Posterior cingulate gyrus (tissue), 11 donors: ENCODE measurements at regions not wholly inside any gene's neighbourhood (a gene's known extent, or its start where the extent isn't known, plus 50 kb on each side); places are given as distances from the start of the nearest gene placed in this dataset.
"Not testable (repeated sequence)": the region's sequence is repeated elsewhere in the genome, so short reads cannot be mapped to it uniquely, and the experiment has no call there.

ENCODE experiments used
- DNase-seq, 10 donors: peaks; one replicate each; pipeline versions ENCODE4 v3.0.0 to v3.0.0-alpha.2; 2020 to 2021; ENCODE audit warnings: mixed read lengths in 3 of 10
- intact Hi-C: fragments of 100-400 bp; cut with DNase I; formaldehyde crosslinking; loops from one replicate; pipeline ENCODE4 v1.15.1; 2023

- intact Hi-C loops, result no loop called here
- no peak for DNase-seq
Measured at GRCh38 chr1:192862271-192862670, 53.4 kb downstream of the RGS2 start.

GRCh38 chr1:192866241-192866868 lies 57.5 kb downstream of the RGS2 start:
- intact Hi-C loops, result no loop called here
- no peak for DNase-seq

GRCh38 chr1:192867180-192867579 lies 58.3 kb downstream of the RGS2 start:
- no peak for DNase-seq
- intact Hi-C loops, result no loop called here

GRCh38 chr1:192869308-192869940 lies 60.6 kb downstream of the RGS2 start:
- no peak for DNase-seq
- intact Hi-C loops, result no loop called here

- intact Hi-C loops, result no loop called here
- no peak for DNase-seq
Measured at GRCh38 chr1:192872010-192872409, 63.2 kb downstream of the RGS2 start.

- intact Hi-C loops, result no loop called here
- no peak for DNase-seq
Measured at GRCh38 chr1:192873836-192874235, 65.0 kb downstream of the RGS2 start.

- DNase-seq, result no peak
- intact Hi-C loops, result no loop called here
Measured at GRCh38 chr1:192876633-192877032, 67.8 kb downstream of the RGS2 start.

GRCh38 chr1:192877283-192877886 lies 68.5 kb downstream of the RGS2 start:
- intact Hi-C loops, result no loop called here
- no peak for DNase-seq

- intact Hi-C loops, result no loop called here
Measured at GRCh38 chr1:192878249-192878648, 69.4 kb downstream of the RGS2 start.

GRCh38 chr1:192879406-192879805 lies 70.6 kb downstream of the RGS2 start:
- DNase-seq, result no peak
- intact Hi-C loops, result no loop called here

More at GRCh38 chr1:192878249-192878648, 69.4 kb downstream of the RGS2 start:
- DNase-seq, result no peak

- no peak for DNase-seq
- intact Hi-C loops, result no loop called here
Measured at GRCh38 chr1:192880231-192880630, 71.4 kb downstream of the RGS2 start.

- DNase-seq, result no peak
- intact Hi-C loops, result no loop called here
Measured at GRCh38 chr1:192884241-192884640, 75.4 kb downstream of the RGS2 start.

- DNase-seq, intact Hi-C loops: not testable (repeated sequence)
Measured at GRCh38 chr1:192885387-192885786, 76.5 kb downstream of the RGS2 start.

- intact Hi-C loops, result no loop called here
- no peak for DNase-seq
Measured at GRCh38 chr1:192887426-192887825, 78.6 kb downstream of the RGS2 start.

GRCh38 chr1:192888574-192888973 lies 79.7 kb downstream of the RGS2 start:
- no peak for DNase-seq
- intact Hi-C loops, result no loop called here

- intact Hi-C loops, result no loop called here
- no peak for DNase-seq
Measured at GRCh38 chr1:192889082-192889481, 80.2 kb downstream of the RGS2 start.

GRCh38 chr1:192890134-192890533 lies 81.3 kb downstream of the RGS2 start:
- intact Hi-C loops, result no loop called here
- DNase-seq, result no peak

- intact Hi-C loops, result no loop called here
- no peak for DNase-seq
Measured at GRCh38 chr1:192892934-192893333, 84.1 kb downstream of the RGS2 start.

GRCh38 chr1:192895487-192895886 lies 86.6 kb downstream of the RGS2 start:
- intact Hi-C loops, DNase-seq: not testable (repeated sequence)

GRCh38 chr1:192896376-192896775 lies 87.5 kb downstream of the RGS2 start:
- no peak for DNase-seq
- intact Hi-C loops, result no loop called here

- no peak for DNase-seq
- intact Hi-C loops, result no loop called here
Measured at GRCh38 chr1:192901500-192901899, 92.7 kb downstream of the RGS2 start.

- intact Hi-C loops, result no loop called here
- no peak for DNase-seq
Measured at GRCh38 chr1:192903142-192903541, 94.3 kb downstream of the RGS2 start.
